ENCODE measurements at regions not wholly inside any gene's neighbourhood (a gene's known extent, or its start where the extent isn't known, plus 50 kb on each side); places are given as distances from the start of the nearest gene placed in this dataset.
"Not testable (repeated sequence)": the region's sequence is repeated elsewhere in the genome, so short reads cannot be mapped to it uniquely, and the experiment has no call there.

- TF ChIP-seq POLR2AphosphoS5, POLR2A, TAF1, POU2F2 (IDR thresholded peaks at IDR 0.05; ENCODE audit: low read depth, low read length): not testable (repeated sequence)
These were observed 342.6 kb downstream of the BCL2L11 start for GRCh38 chr2:111463238-111463848.

Data from GM12891 (cell line).